ENCODE measurements at regions not wholly inside any gene's neighbourhood (a gene's known extent, or its start where the extent isn't known, plus 50 kb on each side); places are given as distances from the start of the nearest gene placed in this dataset.
"Not testable (repeated sequence)": the region's sequence is repeated elsewhere in the genome, so short reads cannot be mapped to it uniquely, and the experiment has no call there.

- peak; percentile 29 for DNase-seq
These were observed 798.3 kb downstream of the NXPH1 start for GRCh38 chr7:9231630-9232121.

- no peak for DNase-seq
These were observed 806.6 kb downstream of the NXPH1 start for GRCh38 chr7:9240001-9240400.

- DNase-seq = no peak
These were observed 808.4 kb downstream of the NXPH1 start for GRCh38 chr7:9241826-9242225.

GRCh38 chr7:9242636-9243035 lies 809.2 kb downstream of the NXPH1 start:
- DNase-seq = no peak

GRCh38 chr7:9250876-9251275 lies 817.5 kb downstream of the NXPH1 start:
- DNase-seq = no peak

- DNase-seq = no peak
These were observed 831.0 kb downstream of the NXPH1 start for GRCh38 chr7:9264395-9264794.

- DNase-seq = no peak
These were observed 846.7 kb downstream of the NXPH1 start for GRCh38 chr7:9280088-9280487.

GRCh38 chr7:9283246-9283645 lies 849.8 kb downstream of the NXPH1 start:
- DNase-seq = no peak

- no peak for DNase-seq
These were observed 869.0 kb downstream of the NXPH1 start for GRCh38 chr7:9302436-9302835.

GRCh38 chr7:9307131-9307530 lies 873.7 kb downstream of the NXPH1 start:
- DNase-seq = no peak

- no peak for DNase-seq
These were observed 891.1 kb downstream of the NXPH1 start for GRCh38 chr7:9324513-9324912.

- DNase-seq = no peak
These were observed 894.9 kb downstream of the NXPH1 start for GRCh38 chr7:9328296-9328695.

- DNase-seq = no peak
These were observed 916.2 kb downstream of the NXPH1 start for GRCh38 chr7:9349625-9350024.

GRCh38 chr7:9391221-9391620 lies 957.8 kb downstream of the NXPH1 start:
- no peak for DNase-seq

- no peak for DNase-seq
These were observed 958.6 kb downstream of the NXPH1 start for GRCh38 chr7:9391984-9392383.

GRCh38 chr7:9404386-9404785 lies 971.0 kb downstream of the NXPH1 start:
- not testable (repeated sequence) for DNase-seq

GRCh38 chr7:9407816-9408215 lies 974.4 kb downstream of the NXPH1 start:
- DNase-seq = no peak

- no peak for DNase-seq
These were observed 1020.1 kb downstream of the NXPH1 start for GRCh38 chr7:9453521-9453920.

- DNase-seq = no peak
These were observed 1055.1 kb downstream of the NXPH1 start for GRCh38 chr7:9488555-9488954.

- DNase-seq = peak; percentile 14
These were observed 1064.9 kb downstream of the NXPH1 start for GRCh38 chr7:9498303-9498702.

- DNase-seq = no peak
These were observed 1068.9 kb downstream of the NXPH1 start for GRCh38 chr7:9502269-9502668.

GRCh38 chr7:9504678-9505077 lies 1071.3 kb downstream of the NXPH1 start:
- no peak for DNase-seq

- DNase-seq = no peak
These were observed 1072.1 kb downstream of the NXPH1 start for GRCh38 chr7:9505516-9505915.

- DNase-seq = no peak
These were observed 1073.9 kb downstream of the NXPH1 start for GRCh38 chr7:9507290-9507689.

- DNase-seq = no peak
These were observed 1083.3 kb downstream of the NXPH1 start for GRCh38 chr7:9516662-9517061.

GRCh38 chr7:9523579-9523978 lies 1090.2 kb downstream of the NXPH1 start:
- no peak for DNase-seq
